Uterus (tissue), 2 donors: ENCODE measurements at regions not wholly inside any gene's neighbourhood (a gene's known extent, or its start where the extent isn't known, plus 50 kb on each side); places are given as distances from the start of the nearest gene placed in this dataset.

Experiments used
- CTCF ChIP-seq, 4 experiments: fragments of 200-600 bp in 2 of 4; fragments of 450-650 bp in 2 of 4; sonication (generic) in 2 of 4; IDR thresholded peaks; one replicate each; pipeline ENCODE4 v1.5.1; 2016 to 2019; ENCODE audit warnings: antibody characterized with exemption in 4 of 4, mild to moderate bottlenecking in 2 of 4, moderate library complexity in 1 of 4
- POLR2A ChIP-seq, 2 donors: fragments of 450-650 bp; IDR thresholded peaks; one replicate each; pipeline ENCODE4 v1.6.1; 2016; ENCODE audit warnings: antibody characterized with exemption in 2 of 2, mild to moderate bottlenecking in 1 of 2, moderate library complexity in 1 of 2

DNA sequence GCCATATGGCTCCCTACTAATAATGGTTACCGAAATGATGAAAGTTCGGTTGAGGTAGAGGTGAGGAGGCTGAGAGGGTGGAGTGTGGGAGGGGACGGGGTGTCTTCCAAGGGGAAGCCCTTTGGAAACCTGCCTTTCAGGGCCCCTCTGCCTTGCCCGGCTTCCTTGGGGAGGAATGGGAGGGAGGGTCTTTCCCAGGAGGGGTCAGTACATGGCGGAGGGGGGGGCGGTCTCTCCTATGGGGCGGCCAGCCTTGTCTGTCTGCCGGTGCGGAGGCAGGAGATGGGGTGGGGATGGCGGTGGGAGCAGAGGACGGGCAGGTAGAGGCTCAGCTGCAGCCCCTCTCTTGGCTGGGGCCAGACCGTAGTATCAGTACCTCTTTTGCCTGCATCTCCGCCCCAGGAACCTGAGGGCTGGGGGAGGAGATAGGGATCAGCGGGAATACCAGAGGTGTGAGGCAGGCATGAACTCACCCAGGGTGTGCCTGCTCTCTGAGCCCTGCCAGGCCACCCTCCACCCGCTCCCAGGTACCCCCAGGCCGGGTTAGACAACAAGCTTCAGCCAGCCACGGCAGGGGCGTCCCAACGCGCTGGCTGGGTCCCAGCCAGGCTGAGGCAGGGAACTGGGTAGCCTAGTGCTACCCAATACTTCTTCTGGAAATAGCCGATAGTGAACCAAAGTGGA is 79.4 kb upstream of the POU3F1 start:
- TF ChIP-seq CTCF (IDR thresholded peaks at IDR 0.05) (no peak), POLR2A (IDR thresholded peaks at IDR 0.05) (no peak)
